SK-N-MC (cell line): ENCODE measurements at regions not wholly inside any gene's neighbourhood (a gene's known extent, or its start where the extent isn't known, plus 50 kb on each side); places are given as distances from the start of the nearest gene placed in this dataset.

Experiments used
- EZH2 ChIP-seq: fragments of 200-600 bp; sonication (generic); IDR thresholded peaks from one replicate; pipeline ENCODE4 v1.6.1; 2017; ENCODE audit warnings: antibody characterized with exemption
- POLR2AphosphoS5 ChIP-seq: IDR thresholded peaks from 2 replicates; pipeline ENCODE4 v1.6.1; 2012; ENCODE audit warnings: mild to moderate bottlenecking, low read depth, low read length, borderline replicate concordance

GRCh38 chr1:213564215-213564659 lies 423.5 kb upstream of the PROX1 start:
- TF ChIP-seq EZH2 (no peak), POLR2AphosphoS5 (no peak)
